ENCODE measurements at regions not wholly inside any gene's neighbourhood (a gene's known extent, or its start where the extent isn't known, plus 50 kb on each side); places are given as distances from the start of the nearest gene placed in this dataset.
"Not testable (repeated sequence)": the region's sequence is repeated elsewhere in the genome, so short reads cannot be mapped to it uniquely, and the experiment has no call there.

GRCh38 chr18:77373730-77374445, 124.2 kb downstream of the GALR1 start:
- no peak for DNase-seq

- no peak for DNase-seq
Measured at GRCh38 chr18:77374446-77374805, 124.8 kb downstream of the GALR1 start.

GRCh38 chr18:77376043-77376732, 126.5 kb downstream of the GALR1 start:
- DNase-seq = no peak

- no peak for DNase-seq
Measured at GRCh38 chr18:77376733-77377094, 127.1 kb downstream of the GALR1 start.

- DNase-seq = no peak
Measured at GRCh38 chr18:77377813-77378212, 128.2 kb downstream of the GALR1 start.

GRCh38 chr18:77379976-77380509, 130.4 kb downstream of the GALR1 start:
- no peak for DNase-seq

GRCh38 chr18:77380695-77381094, 131.0 kb downstream of the GALR1 start:
- no peak for DNase-seq

GRCh38 chr18:77392321-77392720, 142.7 kb downstream of the GALR1 start:
- no peak for DNase-seq

GRCh38 chr18:77393519-77393918, 143.9 kb downstream of the GALR1 start:
- no peak for DNase-seq

GRCh38 chr18:77395953-77396352, 146.3 kb downstream of the GALR1 start:
- no peak for DNase-seq

- DNase-seq = no peak
Measured at GRCh38 chr18:77397056-77397455, 147.4 kb downstream of the GALR1 start.

- no peak for DNase-seq
Measured at GRCh38 chr18:77397617-77398016, 148.0 kb downstream of the GALR1 start.

- no peak for DNase-seq
Measured at GRCh38 chr18:77400561-77400960, 150.9 kb downstream of the GALR1 start.

- DNase-seq = no peak
Measured at GRCh38 chr18:77401173-77401572, 151.5 kb downstream of the GALR1 start.

GRCh38 chr18:77403969-77404535, 154.4 kb downstream of the GALR1 start:
- DNase-seq = no peak

- no peak for DNase-seq
Measured at GRCh38 chr18:77405096-77405495, 155.4 kb downstream of the GALR1 start.

GRCh38 chr18:77407733-77408132, 158.1 kb downstream of the GALR1 start:
- no peak for DNase-seq

- DNase-seq = not testable (repeated sequence)
Measured at GRCh38 chr18:77421546-77421945, 171.9 kb downstream of the GALR1 start.

GRCh38 chr18:77422974-77423867, 173.6 kb downstream of the GALR1 start:
- no peak for DNase-seq

GRCh38 chr18:77433076-77433475, 183.4 kb downstream of the GALR1 start:
- no peak for DNase-seq

- DNase-seq = no peak
Measured at GRCh38 chr18:77439888-77440287, 190.2 kb downstream of the GALR1 start.

GRCh38 chr18:77442393-77442792, 192.7 kb downstream of the GALR1 start:
- DNase-seq = no peak

GRCh38 chr18:77444385-77444784, 194.7 kb downstream of the GALR1 start:
- no peak for DNase-seq

Data from stimulated activated CD4-positive, alpha-beta T cell treated with anti-CD3 and anti-CD28 coated beads, Interleukin-4, amount 100 ng/mL, for 1 hour (primary cell).